OCI-LY3 (cell line): ENCODE measurements at regions not wholly inside any gene's neighbourhood (a gene's known extent, or its start where the extent isn't known, plus 50 kb on each side); places are given as distances from the start of the nearest gene placed in this dataset.

Experiments used
- CTCF ChIP-seq: fragments of 200-600, 300-600 bp; sonication (generic); IDR thresholded peaks from 2 replicates; pipeline ENCODE4 v1.5.1; 2014; ENCODE audit warnings: antibody characterized with exemption, low read length, low read depth
- EZH2phosphoT487 ChIP-seq: fragments of 200-600 bp; shearing (Covaris generic); IDR thresholded peaks from 2 replicates; pipeline ENCODE4 v1.6.1; 2018; ENCODE audit warnings: antibody characterized with exemption, mixed run types, low read depth

DNA sequence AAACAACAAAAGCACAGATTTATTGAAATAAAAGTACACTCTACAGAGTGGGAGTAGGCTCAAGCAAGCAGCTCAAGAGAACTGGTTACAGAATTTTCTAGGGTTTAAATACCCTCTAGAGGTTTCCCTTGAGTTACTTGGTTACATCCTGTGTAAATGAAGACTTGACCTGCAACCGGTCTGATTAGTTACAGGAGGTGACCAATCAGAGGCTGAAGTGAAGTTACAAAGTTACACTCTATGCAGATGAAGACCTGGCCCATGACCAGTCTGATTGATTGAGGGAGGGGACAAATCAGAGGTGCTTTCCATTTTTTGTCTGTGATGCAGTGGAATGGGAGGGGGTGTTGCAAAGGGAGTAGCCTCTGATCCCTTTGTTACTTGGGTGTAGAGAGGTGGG lies 723.4 kb downstream of the ZPLD1 start:
- TF ChIP-seq CTCF (no peak), EZH2phosphoT487 (no peak)
